Esophagus muscularis mucosa (tissue), 3 donors: ENCODE measurements at regions not wholly inside any gene's neighbourhood (a gene's known extent, or its start where the extent isn't known, plus 50 kb on each side); places are given as distances from the start of the nearest gene placed in this dataset.

Experiments
- POLR2A ChIP-seq: fragments of 450-650 bp; IDR thresholded peaks from one replicate; pipeline ENCODE4 v1.6.1; 2017; ENCODE audit warnings: antibody characterized with exemption, moderate library complexity, mild to moderate bottlenecking, low read depth
- POLR2AphosphoS5 ChIP-seq, 2 donors: sonication (generic); formaldehyde crosslinking; IDR thresholded peaks; one replicate each; pipeline ENCODE4 v1.6.1; 2017; ENCODE audit warnings: antibody characterized with exemption in 2 of 2
- TF ChIP-seq, protein P1 (sequence below), 3 experiments: fragments of 200-600 bp in 2 of 3; fragments of 450-650 bp in 1 of 3; sonication (generic) in 2 of 3; IDR thresholded peaks; one replicate each; pipeline ENCODE4 v1.5.1; 2017 to 2019; ENCODE audit warnings: antibody characterized with exemption in 3 of 3, mild to moderate bottlenecking in 2 of 3, moderate library complexity in 1 of 3

DNA sequence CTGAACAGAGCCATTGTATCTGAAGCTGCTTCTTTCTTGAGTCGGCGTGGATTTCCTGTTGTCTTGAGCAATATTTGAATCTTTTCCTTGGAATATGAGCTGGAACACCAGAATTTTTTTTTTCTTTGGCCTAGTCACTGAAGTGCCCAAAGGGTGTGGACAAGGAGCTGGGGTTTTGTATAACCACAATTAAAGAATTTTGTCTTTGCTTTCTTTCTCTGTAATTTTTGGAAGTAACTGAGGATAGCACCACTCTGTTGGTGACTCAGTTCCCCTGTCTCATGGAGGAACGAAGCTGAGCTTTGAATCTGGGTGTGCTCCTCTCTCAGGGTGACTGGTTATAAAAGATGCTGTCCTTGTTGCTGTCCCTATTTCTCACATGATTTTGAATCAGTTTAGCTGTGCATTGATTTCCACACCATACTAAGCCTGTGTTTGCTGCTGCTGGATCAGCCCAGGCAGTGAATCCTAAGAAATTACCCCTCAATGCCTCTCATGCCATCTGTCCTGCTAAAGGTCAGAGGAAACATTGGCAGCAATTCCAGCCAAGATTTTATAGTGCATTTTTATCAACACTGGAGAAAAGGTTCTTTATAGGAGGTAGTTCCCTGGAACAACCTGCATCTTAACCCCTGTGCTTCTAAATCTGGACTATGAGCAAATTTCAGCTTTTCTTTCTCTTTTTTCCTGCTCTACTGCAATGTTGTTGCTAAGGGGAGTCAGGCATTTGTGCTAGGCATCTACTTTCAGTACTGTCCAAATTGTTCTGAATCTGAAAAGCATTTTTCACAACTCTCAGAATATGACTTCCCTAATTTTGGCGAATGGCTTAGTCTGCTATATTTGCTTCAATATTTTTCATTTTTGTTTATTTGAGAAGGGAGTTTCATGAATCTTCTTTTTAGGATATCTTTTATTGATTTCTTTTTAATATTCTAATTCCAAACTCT is 540.8 kb downstream of the SOX6 start:
- no peak for TF ChIP-seq POLR2A
- TF ChIP-seq, protein P1, sequence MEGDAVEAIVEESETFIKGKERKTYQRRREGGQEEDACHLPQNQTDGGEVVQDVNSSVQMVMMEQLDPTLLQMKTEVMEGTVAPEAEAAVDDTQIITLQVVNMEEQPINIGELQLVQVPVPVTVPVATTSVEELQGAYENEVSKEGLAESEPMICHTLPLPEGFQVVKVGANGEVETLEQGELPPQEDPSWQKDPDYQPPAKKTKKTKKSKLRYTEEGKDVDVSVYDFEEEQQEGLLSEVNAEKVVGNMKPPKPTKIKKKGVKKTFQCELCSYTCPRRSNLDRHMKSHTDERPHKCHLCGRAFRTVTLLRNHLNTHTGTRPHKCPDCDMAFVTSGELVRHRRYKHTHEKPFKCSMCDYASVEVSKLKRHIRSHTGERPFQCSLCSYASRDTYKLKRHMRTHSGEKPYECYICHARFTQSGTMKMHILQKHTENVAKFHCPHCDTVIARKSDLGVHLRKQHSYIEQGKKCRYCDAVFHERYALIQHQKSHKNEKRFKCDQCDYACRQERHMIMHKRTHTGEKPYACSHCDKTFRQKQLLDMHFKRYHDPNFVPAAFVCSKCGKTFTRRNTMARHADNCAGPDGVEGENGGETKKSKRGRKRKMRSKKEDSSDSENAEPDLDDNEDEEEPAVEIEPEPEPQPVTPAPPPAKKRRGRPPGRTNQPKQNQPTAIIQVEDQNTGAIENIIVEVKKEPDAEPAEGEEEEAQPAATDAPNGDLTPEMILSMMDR (IDR thresholded peaks at IDR 0.05) = no peak
- no peak for TF ChIP-seq POLR2AphosphoS5 (IDR thresholded peaks at IDR 0.05)
